ENCODE measurements at regions not wholly inside any gene's neighbourhood (a gene's known extent, or its start where the extent isn't known, plus 50 kb on each side); places are given as distances from the start of the nearest gene placed in this dataset.

DNA sequence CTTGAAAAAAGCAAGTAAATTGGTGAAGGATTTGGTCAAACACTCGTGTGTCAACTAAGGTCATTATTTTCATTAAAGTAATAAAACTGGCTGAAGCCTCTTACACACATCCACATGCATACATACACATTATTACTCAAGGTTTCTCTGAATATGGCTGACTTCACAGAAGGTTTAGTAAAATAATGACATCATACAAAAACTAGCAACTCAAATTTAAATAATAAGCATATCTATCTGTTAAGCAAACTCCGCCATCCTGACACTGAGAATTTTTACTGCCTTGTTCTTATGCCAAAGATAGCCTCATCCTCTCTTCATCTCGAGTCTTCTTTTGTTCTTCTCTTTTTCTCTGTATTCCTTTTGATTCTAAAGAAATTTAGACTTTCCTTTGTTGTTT is 739.1 kb downstream of the GBE1 start:
- TF ChIP-seq, protein P1, sequence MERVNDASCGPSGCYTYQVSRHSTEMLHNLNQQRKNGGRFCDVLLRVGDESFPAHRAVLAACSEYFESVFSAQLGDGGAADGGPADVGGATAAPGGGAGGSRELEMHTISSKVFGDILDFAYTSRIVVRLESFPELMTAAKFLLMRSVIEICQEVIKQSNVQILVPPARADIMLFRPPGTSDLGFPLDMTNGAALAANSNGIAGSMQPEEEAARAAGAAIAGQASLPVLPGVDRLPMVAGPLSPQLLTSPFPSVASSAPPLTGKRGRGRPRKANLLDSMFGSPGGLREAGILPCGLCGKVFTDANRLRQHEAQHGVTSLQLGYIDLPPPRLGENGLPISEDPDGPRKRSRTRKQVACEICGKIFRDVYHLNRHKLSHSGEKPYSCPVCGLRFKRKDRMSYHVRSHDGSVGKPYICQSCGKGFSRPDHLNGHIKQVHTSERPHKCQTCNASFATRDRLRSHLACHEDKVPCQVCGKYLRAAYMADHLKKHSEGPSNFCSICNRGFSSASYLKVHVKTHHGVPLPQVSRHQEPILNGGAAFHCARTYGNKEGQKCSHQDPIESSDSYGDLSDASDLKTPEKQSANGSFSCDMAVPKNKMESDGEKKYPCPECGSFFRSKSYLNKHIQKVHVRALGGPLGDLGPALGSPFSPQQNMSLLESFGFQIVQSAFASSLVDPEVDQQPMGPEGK (CRISPR knock-in tag; IDR thresholded peaks at IDR 0.05; ENCODE audit: borderline replicate concordance) = no peak
- TF ChIP-seq, protein P2, sequence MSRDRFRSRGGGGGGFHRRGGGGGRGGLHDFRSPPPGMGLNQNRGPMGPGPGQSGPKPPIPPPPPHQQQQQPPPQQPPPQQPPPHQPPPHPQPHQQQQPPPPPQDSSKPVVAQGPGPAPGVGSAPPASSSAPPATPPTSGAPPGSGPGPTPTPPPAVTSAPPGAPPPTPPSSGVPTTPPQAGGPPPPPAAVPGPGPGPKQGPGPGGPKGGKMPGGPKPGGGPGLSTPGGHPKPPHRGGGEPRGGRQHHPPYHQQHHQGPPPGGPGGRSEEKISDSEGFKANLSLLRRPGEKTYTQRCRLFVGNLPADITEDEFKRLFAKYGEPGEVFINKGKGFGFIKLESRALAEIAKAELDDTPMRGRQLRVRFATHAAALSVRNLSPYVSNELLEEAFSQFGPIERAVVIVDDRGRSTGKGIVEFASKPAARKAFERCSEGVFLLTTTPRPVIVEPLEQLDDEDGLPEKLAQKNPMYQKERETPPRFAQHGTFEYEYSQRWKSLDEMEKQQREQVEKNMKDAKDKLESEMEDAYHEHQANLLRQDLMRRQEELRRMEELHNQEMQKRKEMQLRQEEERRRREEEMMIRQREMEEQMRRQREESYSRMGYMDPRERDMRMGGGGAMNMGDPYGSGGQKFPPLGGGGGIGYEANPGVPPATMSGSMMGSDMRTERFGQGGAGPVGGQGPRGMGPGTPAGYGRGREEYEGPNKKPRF (IDR thresholded peaks at IDR 0.05; ENCODE audit: low read depth, low read length) = no peak
- no peak for TF ChIP-seq CEBPB (tag; IDR thresholded peaks at IDR 0.05)
- no peak for TF ChIP-seq ZNF121 (CRISPR knock-in tag; conservative IDR thresholded peaks at IDR 0.05)
- TF ChIP-seq, protein P3, sequence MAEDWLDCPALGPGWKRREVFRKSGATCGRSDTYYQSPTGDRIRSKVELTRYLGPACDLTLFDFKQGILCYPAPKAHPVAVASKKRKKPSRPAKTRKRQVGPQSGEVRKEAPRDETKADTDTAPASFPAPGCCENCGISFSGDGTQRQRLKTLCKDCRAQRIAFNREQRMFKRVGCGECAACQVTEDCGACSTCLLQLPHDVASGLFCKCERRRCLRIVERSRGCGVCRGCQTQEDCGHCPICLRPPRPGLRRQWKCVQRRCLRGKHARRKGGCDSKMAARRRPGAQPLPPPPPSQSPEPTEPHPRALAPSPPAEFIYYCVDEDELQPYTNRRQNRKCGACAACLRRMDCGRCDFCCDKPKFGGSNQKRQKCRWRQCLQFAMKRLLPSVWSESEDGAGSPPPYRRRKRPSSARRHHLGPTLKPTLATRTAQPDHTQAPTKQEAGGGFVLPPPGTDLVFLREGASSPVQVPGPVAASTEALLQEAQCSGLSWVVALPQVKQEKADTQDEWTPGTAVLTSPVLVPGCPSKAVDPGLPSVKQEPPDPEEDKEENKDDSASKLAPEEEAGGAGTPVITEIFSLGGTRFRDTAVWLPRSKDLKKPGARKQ (CRISPR knock-in tag; IDR thresholded peaks at IDR 0.05) = no peak
- TF ChIP-seq SP2 (IDR thresholded peaks at IDR 0.05; ENCODE audit: extremely low read depth, low read depth, low read length, poor library complexity, severe bottlenecking) = no peak
- TF ChIP-seq FOS (IDR thresholded peaks at IDR 0.05; ENCODE audit: extremely low read depth, insufficient read length) = no peak
- TF ChIP-seq, protein P4, sequence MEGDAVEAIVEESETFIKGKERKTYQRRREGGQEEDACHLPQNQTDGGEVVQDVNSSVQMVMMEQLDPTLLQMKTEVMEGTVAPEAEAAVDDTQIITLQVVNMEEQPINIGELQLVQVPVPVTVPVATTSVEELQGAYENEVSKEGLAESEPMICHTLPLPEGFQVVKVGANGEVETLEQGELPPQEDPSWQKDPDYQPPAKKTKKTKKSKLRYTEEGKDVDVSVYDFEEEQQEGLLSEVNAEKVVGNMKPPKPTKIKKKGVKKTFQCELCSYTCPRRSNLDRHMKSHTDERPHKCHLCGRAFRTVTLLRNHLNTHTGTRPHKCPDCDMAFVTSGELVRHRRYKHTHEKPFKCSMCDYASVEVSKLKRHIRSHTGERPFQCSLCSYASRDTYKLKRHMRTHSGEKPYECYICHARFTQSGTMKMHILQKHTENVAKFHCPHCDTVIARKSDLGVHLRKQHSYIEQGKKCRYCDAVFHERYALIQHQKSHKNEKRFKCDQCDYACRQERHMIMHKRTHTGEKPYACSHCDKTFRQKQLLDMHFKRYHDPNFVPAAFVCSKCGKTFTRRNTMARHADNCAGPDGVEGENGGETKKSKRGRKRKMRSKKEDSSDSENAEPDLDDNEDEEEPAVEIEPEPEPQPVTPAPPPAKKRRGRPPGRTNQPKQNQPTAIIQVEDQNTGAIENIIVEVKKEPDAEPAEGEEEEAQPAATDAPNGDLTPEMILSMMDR (IDR thresholded peaks at IDR 0.05 in 2 of 3, conservative IDR thresholded peaks at IDR 0.05 in 1 of 3; ENCODE audit: insufficient read depth in 2 of 3, low read depth in 1 of 3, low read length in 3 of 3) = no peak
- no peak for TF ChIP-seq MAFK (IDR thresholded peaks at IDR 0.05; ENCODE audit: low read length)
- TF ChIP-seq, protein P5, sequence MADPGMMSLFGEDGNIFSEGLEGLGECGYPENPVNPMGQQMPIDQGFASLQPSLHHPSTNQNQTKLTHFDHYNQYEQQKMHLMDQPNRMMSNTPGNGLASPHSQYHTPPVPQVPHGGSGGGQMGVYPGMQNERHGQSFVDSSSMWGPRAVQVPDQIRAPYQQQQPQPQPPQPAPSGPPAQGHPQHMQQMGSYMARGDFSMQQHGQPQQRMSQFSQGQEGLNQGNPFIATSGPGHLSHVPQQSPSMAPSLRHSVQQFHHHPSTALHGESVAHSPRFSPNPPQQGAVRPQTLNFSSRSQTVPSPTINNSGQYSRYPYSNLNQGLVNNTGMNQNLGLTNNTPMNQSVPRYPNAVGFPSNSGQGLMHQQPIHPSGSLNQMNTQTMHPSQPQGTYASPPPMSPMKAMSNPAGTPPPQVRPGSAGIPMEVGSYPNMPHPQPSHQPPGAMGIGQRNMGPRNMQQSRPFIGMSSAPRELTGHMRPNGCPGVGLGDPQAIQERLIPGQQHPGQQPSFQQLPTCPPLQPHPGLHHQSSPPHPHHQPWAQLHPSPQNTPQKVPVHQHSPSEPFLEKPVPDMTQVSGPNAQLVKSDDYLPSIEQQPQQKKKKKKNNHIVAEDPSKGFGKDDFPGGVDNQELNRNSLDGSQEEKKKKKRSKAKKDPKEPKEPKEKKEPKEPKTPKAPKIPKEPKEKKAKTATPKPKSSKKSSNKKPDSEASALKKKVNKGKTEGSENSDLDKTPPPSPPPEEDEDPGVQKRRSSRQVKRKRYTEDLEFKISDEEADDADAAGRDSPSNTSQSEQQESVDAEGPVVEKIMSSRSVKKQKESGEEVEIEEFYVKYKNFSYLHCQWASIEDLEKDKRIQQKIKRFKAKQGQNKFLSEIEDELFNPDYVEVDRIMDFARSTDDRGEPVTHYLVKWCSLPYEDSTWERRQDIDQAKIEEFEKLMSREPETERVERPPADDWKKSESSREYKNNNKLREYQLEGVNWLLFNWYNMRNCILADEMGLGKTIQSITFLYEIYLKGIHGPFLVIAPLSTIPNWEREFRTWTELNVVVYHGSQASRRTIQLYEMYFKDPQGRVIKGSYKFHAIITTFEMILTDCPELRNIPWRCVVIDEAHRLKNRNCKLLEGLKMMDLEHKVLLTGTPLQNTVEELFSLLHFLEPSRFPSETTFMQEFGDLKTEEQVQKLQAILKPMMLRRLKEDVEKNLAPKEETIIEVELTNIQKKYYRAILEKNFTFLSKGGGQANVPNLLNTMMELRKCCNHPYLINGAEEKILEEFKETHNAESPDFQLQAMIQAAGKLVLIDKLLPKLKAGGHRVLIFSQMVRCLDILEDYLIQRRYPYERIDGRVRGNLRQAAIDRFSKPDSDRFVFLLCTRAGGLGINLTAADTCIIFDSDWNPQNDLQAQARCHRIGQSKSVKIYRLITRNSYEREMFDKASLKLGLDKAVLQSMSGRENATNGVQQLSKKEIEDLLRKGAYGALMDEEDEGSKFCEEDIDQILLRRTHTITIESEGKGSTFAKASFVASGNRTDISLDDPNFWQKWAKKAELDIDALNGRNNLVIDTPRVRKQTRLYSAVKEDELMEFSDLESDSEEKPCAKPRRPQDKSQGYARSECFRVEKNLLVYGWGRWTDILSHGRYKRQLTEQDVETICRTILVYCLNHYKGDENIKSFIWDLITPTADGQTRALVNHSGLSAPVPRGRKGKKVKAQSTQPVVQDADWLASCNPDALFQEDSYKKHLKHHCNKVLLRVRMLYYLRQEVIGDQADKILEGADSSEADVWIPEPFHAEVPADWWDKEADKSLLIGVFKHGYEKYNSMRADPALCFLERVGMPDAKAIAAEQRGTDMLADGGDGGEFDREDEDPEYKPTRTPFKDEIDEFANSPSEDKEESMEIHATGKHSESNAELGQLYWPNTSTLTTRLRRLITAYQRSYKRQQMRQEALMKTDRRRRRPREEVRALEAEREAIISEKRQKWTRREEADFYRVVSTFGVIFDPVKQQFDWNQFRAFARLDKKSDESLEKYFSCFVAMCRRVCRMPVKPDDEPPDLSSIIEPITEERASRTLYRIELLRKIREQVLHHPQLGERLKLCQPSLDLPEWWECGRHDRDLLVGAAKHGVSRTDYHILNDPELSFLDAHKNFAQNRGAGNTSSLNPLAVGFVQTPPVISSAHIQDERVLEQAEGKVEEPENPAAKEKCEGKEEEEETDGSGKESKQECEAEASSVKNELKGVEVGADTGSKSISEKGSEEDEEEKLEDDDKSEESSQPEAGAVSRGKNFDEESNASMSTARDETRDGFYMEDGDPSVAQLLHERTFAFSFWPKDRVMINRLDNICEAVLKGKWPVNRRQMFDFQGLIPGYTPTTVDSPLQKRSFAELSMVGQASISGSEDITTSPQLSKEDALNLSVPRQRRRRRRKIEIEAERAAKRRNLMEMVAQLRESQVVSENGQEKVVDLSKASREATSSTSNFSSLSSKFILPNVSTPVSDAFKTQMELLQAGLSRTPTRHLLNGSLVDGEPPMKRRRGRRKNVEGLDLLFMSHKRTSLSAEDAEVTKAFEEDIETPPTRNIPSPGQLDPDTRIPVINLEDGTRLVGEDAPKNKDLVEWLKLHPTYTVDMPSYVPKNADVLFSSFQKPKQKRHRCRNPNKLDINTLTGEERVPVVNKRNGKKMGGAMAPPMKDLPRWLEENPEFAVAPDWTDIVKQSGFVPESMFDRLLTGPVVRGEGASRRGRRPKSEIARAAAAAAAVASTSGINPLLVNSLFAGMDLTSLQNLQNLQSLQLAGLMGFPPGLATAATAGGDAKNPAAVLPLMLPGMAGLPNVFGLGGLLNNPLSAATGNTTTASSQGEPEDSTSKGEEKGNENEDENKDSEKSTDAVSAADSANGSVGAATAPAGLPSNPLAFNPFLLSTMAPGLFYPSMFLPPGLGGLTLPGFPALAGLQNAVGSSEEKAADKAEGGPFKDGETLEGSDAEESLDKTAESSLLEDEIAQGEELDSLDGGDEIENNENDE (IDR thresholded peaks at IDR 0.05; ENCODE audit: low read depth, low read length) = no peak

All from K562 (cell line).